HG03565 (cell line): ENCODE measurements at regions not wholly inside any gene's neighbourhood (a gene's known extent, or its start where the extent isn't known, plus 50 kb on each side); places are given as distances from the start of the nearest gene placed in this dataset.

Experiments used
- ATAC-seq: cut with Tn5 transposase; IDR thresholded peaks from one replicate; pipeline ENCODE4 v1.9.1; 2021; ENCODE audit warnings: mild to moderate bottlenecking, moderate library complexity; ENCODE audit not compliant: unreplicated experiment

- no peak for ATAC-seq
Measured at GRCh38 chr2:185891403-185891802, 152.8 kb downstream of the FSIP2 start.

GRCh38 chr2:185891804-185892411, 153.3 kb downstream of the FSIP2 start:
- ATAC-seq, result no peak

GRCh38 chr2:185892484-185892883, 153.9 kb downstream of the FSIP2 start:
- no peak for ATAC-seq

- no peak for ATAC-seq
Measured at GRCh38 chr2:185894223-185894622, 155.6 kb downstream of the FSIP2 start.

- ATAC-seq, result no peak
Measured at GRCh38 chr2:185895828-185896693, 157.5 kb downstream of the FSIP2 start.

- no peak for ATAC-seq
Measured at GRCh38 chr2:185899366-185899765, 160.8 kb downstream of the FSIP2 start.

GRCh38 chr2:185919155-185919554, 180.6 kb downstream of the FSIP2 start:
- no peak for ATAC-seq

GRCh38 chr2:185921048-185921756, 182.6 kb downstream of the FSIP2 start:
- no peak for ATAC-seq

- no peak for ATAC-seq
Measured at GRCh38 chr2:185934232-185934631, 195.6 kb downstream of the FSIP2 start.

GRCh38 chr2:185939858-185940257, 201.3 kb downstream of the FSIP2 start:
- no peak for ATAC-seq

GRCh38 chr2:185942855-185943254, 204.3 kb downstream of the FSIP2 start:
- no peak for ATAC-seq

GRCh38 chr2:185947722-185948121, 209.1 kb downstream of the FSIP2 start:
- ATAC-seq, result no peak

- ATAC-seq, result no peak
Measured at GRCh38 chr2:185952100-185952499, 213.5 kb downstream of the FSIP2 start.

GRCh38 chr2:185954389-185954788, 215.8 kb downstream of the FSIP2 start:
- no peak for ATAC-seq

GRCh38 chr2:185955050-185955449, 216.4 kb downstream of the FSIP2 start:
- ATAC-seq, result no peak

GRCh38 chr2:185967335-185967734, 228.7 kb downstream of the FSIP2 start:
- no peak for ATAC-seq

- ATAC-seq, result no peak
Measured at GRCh38 chr2:185970148-185970852, 231.7 kb downstream of the FSIP2 start.

- ATAC-seq, result no peak
Measured at GRCh38 chr2:185978634-185979407, 240.2 kb downstream of the FSIP2 start.

GRCh38 chr2:185979546-185980071, 241.0 kb downstream of the FSIP2 start:
- peak; percentile 62 for ATAC-seq

- no peak for ATAC-seq
Measured at GRCh38 chr2:185980944-185981343, 242.3 kb downstream of the FSIP2 start.
